Bone marrow (tissue), 2 donors: ENCODE measurements at regions not wholly inside any gene's neighbourhood (a gene's known extent, or its start where the extent isn't known, plus 50 kb on each side); places are given as distances from the start of the nearest gene placed in this dataset.
"Not testable (repeated sequence)": the region's sequence is repeated elsewhere in the genome, so short reads cannot be mapped to it uniquely, and the experiment has no call there.

Source experiments
- DNase-seq, 2 donors: peaks; one replicate each; lab custom pipeline; 2025; lab: John Stamatoyannopoulos, UW

GRCh38 chr2:239804161-239805042 is 220.7 kb downstream of the NDUFA10 start:
- DNase-seq: no peak

DNA sequence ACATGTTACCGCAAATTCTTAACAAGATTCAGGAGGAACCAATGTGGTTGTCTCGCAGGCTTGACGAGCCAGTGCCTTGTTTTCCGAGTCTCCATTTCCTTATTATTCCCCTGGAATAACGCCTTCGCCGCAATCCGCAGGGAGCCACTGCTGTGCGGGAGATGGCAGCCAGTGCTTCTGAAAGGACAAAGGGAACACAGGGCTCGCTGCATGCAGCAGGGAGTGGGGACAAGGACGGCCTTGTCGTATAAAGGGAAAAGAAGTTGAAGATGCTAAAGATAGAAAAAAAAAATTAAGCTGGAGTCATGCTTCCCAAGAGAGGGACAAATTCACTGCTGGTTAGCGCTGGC is 221.4 kb downstream of the NDUFA10 start:
- DNase-seq: no peak

DNA sequence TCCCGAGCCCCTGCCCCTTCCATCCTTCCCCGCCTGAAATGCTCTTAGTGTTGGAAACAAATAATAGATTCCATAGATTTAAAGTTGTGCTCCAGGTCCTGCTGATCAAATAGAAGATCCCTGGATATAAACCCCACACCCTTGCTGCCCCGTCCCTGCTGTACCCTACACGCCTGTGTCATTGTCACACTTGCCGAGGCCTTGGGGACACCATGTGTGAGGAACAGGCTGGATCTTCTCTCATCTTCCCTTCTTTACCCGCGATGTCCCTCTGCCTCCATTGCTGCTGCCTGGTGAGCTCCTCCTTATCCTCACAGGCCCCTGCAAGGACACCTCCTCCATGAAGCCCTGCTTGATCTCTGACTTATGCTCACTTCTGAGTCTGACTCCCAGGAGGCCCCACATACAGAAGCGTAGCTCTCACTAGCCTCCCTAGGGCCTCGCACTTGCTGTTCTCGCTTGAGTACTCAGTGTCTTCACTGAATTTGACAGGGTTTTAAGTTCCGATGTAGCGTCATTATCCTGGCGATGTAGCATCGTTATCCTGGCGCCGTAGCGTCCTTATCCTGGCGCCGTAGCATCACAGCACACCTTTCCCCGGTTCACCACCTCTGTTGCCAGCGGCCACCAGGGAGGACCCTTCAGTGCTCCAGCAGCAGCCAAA is 221.9 kb downstream of the NDUFA10 start:
- DNase-seq: no peak

DNA sequence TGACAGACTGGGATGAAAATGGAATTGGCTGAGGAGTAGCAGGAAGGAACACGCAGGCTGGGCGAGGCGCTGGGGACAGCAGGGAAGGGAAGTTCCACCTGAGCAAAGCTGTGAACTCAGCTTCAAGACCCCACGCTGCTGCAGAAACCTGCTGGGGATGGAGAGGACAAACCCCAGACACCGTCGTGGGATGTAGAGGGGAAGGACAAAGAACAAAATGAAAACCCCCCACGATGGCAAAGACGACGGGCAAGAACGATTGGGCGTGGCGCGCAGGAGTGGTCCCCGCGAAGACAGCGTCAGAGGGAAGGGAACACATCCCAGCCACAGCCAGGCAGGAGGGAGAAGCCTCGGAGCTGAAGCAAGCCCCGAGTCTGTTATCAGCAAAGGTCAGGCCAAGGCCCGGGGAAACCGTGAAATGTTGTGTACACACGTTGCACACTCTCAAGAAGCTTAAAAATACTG is 222.9 kb downstream of the NDUFA10 start:
- DNase-seq: no peak

DNA sequence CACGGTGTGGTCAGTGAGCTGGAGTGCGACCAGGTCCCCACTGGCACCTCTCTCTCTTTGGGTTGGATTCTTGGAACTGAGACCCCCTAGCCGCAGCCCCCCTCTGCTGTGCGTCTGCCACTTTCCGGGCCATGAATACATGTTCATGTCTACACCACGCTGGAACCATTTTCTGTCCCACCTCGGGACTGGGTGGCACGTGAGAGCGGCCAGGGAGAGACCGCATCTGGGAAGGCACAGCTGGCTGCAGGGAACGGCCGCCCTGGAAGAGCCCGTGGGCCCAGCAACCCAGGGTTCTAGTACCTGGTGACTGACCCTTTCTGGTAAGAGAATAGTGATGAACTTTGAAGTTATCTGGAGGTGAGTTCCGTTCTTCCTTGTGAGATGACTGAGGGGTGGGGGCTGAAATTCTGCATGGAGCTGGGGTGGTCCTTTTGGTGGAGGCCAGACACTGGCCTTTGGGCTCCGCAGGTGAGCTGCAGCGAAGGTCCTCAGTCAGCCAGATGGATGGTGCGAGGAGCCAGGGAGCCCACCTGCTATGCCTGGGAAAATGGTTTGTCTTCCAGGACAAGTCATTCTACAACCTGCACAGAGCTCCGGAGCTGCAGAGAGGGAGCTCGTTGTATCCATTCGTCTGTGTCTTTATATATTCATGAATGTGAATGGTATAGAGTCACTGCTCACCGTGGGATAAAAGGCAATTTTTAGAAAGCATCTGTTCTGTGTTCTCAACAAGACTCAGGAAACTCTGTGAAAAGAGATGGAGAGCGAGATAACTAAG is 223.5 kb downstream of the NDUFA10 start:
- DNase-seq: no peak

DNA sequence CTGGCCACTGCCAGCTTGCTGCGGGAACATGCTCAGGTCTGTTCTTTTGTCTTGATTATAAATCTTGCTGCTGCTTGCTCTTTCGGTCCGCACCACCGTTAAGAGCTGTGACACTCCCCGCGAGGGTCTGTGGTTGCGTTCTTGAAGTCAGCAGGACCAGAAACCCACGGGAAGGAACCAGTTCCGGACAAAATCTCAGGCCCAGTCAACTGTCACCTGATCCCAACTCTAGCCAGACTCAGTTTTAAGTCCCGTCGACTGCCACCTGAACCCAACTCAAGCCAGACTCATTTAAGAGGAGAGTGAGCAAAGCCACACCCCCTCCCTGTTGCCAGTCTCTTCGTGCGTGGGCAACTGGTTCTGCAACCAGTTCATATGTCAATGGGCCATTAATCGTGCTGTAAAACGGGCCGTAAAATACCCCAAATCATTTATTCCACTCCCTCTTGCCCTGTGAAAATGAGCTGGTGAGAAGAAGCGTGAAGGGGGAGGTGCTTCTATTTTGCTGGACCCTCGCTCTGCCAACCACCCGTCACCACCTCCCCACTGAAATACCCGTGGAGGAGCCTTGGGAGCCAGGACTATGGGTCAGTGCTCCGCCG is 224.3 kb downstream of the NDUFA10 start:
- no peak for DNase-seq

GRCh38 chr2:239797316-239797715 is 227.8 kb downstream of the NDUFA10 start:
- DNase-seq: no peak

- not testable (repeated sequence) for DNase-seq
Measured at GRCh38 chr2:239795761-239796160, 229.4 kb downstream of the NDUFA10 start.

- no peak for DNase-seq
Measured at GRCh38 chr2:239793836-239794235, 231.3 kb downstream of the NDUFA10 start.

- no peak for DNase-seq
Measured at GRCh38 chr2:239793086-239793485, 232.1 kb downstream of the NDUFA10 start.

DNA sequence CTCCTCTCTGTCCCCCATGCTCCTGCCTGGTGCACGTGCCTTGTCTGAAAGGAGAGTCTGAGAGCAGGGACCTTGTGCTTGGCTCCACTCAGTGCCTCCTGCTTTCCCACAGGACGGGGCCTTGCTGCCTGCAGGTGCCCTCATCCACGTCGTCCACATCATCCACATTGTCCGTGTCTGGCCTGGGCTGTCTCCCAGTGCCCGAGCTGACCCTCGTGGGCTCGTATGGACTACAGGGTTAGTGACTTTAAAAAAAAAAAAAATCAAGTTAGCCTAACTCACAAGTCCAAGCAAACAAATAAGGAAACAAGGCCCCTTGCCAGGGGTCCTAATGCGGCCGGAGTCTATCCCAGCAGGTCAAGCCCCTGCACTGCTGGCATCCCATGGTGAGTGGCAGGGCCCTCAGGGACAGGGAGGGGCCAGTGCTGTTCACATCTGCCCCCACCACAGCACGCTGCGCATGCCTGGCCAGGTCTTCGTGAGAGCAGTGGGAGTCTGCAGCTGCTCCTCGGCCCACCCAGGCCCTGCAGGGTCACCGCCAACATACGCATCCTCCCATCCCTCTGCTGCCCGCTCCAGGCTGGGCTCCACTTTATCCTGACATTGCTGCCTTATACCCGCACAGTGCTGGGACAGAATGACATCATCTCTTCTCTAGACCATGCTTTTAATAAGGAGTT is 232.6 kb downstream of the NDUFA10 start:
- DNase-seq: no peak

GRCh38 chr2:239791526-239792404 is 233.4 kb downstream of the NDUFA10 start:
- DNase-seq: no peak

DNA sequence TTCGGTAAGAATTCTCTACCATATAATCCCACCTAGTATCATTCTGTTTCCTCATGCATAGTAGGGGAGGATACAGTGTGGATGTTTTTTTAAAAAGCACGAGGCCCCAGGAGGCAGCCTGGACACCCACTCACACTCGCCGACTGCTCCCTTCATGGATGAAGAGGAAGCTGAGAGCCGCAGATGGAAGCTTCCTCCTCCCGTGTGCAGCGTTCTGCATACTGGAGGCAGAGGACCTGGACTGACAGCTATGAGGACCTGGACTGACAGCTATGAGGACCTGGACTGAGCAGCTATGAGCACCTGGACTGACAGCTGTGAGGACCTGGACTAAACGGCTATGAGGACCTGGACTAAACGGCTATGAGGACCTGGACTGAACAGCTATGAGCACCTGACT is 234.4 kb downstream of the NDUFA10 start:
- no peak for DNase-seq

- no peak for DNase-seq
Measured at GRCh38 chr2:239790313-239790712, 234.8 kb downstream of the NDUFA10 start.

DNA sequence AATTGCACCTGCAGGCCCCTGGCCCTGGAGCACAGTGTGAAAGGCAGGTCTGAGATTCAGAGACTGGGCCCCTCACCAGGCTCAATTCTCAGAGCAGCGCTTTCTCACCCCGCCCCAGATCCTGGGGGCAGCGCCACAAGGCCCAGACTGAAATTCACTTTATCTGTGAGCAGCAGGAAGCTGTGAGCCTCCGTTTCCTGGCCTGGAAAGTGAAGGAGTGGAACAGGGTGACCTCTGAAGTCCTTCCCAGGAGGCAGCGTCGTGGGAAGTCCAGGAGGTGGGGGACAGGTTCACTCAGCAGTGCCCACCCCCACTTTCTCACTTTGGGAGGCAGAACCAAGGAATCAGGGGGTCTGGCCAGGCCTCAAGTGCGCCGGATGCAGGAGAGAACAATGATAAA is 235.4 kb downstream of the NDUFA10 start:
- no peak for DNase-seq

- DNase-seq: no peak
Measured at GRCh38 chr2:239788576-239789098, 236.5 kb downstream of the NDUFA10 start.

DNA sequence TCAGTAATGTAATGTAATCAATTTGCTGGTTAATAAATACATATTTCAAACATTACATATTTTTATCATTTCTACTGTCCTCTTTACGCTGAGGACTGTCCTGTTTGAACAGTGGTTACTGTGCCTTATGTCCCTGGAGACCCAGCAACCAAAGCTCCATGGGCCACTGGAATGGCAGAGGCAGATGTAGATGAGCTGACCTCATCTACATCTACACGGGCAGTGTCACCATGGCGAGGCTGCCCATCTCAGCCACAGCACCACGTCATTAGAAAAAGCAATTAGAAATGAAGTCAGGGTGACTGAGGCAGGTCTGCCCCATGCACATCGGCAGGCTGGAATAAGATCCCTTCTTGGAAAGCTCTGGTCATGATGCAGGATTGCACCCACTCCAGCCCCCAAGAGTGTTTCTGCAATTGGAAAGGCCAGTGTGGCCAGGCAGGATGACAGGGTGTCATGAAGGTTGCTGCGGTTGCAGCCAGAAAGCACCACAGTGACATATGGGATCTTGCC is 237.5 kb downstream of the NDUFA10 start:
- no peak for DNase-seq

- DNase-seq: no peak
Measured at GRCh38 chr2:239786791-239787190, 238.4 kb downstream of the NDUFA10 start.

- DNase-seq: no peak
Measured at GRCh38 chr2:239781454-239781853, 243.7 kb downstream of the NDUFA10 start.
